GM21528 (cell line): ENCODE measurements at regions not wholly inside any gene's neighbourhood (a gene's known extent, or its start where the extent isn't known, plus 50 kb on each side); places are given as distances from the start of the nearest gene placed in this dataset.
"Not testable (repeated sequence)": the region's sequence is repeated elsewhere in the genome, so short reads cannot be mapped to it uniquely, and the experiment has no call there.

Experiments
- ATAC-seq: cut with Tn5 transposase; IDR thresholded peaks from one replicate; pipeline ENCODE4 v1.9.1; 2021; ENCODE audit warnings: mild to moderate bottlenecking, moderate library complexity; ENCODE audit not compliant: unreplicated experiment, low FRiP score

DNA sequence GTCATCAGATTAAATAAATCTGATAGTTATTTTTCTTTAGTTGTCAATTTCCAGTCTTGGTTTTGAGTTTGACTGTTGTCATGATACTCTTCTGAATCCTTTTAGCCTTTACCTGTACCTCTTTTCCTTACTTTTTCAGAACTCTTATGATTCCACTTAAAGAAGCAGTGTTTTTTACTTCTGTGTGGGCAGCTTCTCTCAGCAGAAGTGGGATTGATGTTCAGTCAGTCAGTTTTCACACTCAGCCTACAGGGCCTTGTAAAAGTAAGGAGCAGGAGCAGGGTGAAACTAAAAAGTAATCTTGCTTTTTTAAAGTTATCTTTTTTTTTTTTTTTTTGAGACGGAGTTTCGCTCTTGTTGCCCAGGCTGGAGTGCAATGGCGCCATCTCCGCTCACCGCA is 75.1 kb downstream of the HAUS1 start:
- ATAC-seq = no peak

DNA sequence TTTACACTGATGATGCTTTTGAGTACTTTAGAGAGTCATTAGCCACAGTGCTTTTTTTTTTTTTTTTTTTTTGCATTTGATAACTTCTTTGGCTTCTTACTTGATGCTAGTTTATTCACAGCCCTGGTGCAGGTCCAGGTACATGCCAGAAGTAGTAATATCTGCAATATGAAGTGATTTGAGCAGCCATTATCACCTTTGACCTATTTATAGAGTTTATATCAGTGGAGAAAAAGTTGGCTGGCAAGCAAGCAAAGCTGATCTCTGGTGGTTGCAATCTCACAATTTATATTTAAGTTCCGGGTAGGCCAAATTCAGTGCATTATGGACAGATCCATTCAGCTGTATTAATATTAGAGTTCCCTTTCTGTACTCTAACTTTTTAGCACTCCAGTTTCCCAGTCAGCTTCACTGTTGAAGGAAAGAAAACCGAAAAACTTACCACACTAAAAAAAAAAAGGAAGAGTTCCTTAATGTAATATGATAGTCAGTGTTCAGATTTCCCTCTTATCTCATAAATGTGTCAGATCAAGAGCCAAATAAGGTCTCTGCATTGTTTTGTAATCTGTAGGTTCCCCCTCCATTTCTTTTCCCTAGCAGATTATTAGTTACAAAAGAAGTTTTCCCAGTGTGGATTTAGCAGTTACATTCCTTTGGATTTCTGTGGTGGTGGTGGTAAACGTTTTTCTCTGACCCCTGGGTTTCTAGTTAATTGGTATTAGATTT is 78.6 kb downstream of the HAUS1 start:
- no peak for ATAC-seq

DNA sequence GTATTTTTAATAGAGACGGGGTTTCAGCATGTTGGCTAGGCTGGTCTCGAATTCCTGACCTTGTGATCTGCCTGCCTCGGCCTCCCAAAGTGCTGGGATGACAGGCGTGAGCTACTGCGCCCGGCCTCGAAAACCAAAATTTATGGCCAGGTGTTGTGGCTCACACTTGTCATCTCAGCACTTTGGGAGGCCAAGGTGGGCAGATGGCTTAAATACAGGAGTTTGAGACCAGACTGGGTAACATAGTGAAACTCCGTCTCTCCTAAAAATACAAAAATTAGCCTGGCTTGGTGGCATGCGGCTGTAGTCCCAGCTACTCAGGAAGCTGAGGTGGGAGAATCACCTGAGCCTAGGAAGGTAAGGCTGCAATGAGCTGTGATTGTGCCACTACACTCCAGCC is 80.1 kb downstream of the HAUS1 start:
- not testable (repeated sequence) for ATAC-seq

DNA sequence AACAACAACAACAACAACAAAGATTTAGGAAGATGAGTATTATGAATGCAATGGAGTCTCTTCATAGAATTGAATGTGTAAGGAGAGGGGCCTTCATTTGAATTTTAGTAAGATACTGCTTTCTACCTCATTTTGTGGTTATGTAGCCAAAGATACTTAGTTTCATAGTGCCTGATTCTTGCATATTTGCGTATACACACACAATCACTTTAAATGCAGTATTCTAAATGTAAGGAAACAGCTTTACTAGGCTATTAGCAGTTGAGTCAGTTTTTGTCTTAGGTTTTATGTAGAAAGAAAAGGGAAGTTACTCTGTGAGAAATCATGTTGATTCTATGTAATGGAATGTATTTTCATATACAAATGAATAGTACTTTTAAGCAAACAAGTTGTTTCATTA is 80.5 kb downstream of the HAUS1 start:
- ATAC-seq = no peak

DNA sequence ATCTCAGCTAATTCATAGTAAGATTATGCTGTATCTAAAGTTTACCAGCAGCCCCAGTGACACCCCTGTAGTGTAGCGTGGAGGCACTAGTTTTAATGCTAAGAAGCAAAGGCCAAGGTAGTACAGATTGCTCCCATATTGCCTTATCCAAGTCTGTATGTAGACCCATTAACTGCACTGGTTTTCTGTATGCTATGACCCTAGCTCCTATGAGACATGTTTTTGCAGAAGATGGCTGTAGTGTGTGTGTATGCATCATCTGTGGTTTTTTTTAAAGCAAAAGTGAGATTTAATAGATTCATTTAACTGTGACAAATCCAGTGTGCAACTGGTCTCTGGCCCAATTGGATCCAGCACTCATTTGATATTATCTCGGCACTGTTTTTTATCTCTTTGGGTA is 86.5 kb downstream of the HAUS1 start:
- ATAC-seq = no peak

DNA sequence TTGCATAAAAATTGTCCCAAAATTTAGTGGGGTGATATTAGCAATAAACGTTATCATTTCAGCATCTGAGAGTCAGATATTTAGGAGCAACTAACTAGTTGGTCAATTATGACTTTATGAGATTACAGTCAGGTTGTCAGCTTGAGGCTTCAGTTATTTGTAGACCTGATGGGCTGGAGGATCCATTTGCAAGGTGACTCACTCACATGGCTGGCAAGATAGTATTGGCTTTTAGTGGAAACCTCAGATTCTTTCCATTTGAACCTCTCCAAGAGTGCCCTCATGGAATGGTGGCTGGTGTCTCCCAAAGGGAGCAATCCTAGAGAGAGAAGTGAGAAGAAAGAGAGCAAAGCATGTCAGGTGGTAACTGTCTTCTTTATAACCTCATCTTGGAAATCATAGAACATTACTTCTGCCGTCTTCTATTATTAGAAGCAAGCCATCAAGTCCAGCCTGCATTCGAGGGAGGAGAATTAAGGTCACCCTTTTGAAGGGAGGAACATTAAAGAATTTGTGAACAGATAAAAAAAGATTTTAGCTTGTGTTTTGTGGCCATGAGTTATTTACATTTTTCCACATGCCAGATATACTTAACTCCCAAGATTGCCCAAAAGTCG is 92.5 kb downstream of the HAUS1 start:
- no peak for ATAC-seq

DNA sequence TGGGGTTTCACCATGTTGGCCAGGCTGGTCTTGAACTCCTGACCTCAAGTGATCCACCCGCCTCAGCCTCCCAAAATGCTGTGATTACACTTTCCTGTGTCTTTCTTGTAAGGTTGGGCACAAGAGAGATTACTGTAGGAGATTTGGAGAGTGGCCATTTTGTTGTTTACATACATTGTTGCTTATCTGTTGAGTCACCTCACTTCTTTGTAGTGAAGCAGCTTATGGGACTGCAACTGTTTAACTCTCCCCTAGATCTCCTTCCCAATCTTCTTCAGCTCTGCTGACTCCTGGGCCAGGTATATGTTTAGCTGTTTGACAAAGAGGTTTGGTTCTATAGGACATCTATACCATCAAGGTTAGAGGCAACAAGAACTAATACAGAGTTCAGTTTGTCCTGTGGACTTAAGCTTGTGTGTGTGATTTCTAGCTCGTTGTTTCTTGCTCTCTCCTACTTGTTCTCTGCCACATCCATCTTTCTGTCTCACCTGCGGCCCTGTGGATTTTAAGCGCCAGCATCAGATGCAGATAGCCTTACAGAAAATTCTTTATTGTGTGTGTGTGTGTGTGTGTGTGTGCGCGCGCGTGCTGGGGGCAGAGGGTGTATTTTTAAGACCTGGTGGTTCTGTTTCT is 95.4 kb downstream of the HAUS1 start:
- ATAC-seq = no peak

DNA sequence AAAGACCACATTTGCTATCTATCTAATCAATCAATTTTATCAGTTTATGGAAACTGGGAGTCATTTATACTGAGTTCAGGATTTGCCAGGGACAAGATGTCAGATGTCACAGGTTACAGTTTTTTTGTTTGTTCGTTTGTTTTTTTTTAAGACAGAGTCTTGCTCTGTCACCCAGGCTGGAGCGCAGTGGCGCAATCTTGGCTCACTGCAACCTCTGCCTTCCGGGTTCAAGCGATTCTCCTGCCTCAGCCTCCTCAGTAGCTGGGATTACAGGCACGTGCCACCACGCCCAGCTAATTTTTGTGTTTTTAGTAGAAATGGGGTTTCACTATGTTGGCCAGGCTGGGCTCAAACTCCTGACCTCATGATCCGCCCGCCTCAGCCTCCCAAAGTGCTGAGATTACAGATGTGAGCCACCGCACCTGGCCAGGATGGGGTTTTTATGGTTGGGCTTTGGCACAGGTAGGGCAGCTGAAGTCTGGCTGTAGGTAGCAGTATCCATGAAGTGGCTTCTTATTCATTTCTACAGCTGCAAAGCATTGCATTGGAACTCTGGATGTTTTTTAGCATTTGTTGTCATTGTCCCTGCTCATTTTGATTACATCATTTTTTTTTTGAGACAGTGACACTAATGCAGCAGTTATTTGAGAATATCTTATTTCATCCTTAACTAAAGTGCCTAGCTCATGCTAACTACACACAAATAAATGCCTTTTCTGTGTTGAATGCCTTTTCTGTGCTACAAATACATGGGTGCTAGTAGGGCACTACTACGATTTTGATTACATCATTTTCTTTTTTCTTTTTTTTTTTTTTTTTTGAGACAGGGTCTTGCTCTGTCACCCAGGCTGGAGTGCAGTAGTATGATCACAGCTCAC is 96.2 kb downstream of the HAUS1 start:
- ATAC-seq = not testable (repeated sequence)

DNA sequence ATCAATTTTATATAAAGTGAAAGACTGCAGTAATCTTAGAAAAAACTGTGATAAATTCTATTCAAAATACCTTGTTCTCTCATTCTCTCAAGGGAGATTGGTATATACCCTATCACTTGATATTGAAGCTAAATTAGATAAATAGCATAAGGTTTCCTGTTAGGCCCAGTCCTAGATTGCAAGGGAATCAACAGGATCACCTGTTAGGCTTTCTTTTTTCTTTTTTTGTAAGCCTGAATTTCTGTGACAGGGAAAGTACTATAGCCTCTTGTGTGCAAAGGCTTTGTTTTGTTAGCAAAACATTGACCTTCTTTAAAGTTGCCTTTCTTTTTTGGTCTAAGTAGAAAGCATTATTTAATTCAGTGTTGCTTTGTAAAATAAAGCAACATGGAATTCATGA is 100.0 kb downstream of the HAUS1 start:
- no peak for ATAC-seq

DNA sequence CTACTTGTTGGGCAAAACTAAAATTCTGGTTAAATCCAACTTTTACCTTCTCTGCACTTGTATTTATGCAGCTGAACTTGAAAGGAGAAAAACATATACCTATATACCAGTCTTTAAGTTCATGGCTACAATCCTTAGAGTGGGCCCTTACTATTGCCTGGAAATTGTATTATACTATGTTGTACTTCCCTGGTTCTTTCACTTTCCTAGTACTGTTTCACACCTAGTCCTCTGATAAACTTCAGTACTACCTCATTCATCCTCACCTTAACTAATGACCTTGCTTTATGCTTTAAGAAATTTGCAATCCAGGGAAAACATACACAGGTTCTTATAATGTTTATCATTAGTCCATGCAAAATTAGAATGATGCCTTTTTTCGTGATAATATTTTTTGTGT is 103.8 kb downstream of the HAUS1 start:
- no peak for ATAC-seq

DNA sequence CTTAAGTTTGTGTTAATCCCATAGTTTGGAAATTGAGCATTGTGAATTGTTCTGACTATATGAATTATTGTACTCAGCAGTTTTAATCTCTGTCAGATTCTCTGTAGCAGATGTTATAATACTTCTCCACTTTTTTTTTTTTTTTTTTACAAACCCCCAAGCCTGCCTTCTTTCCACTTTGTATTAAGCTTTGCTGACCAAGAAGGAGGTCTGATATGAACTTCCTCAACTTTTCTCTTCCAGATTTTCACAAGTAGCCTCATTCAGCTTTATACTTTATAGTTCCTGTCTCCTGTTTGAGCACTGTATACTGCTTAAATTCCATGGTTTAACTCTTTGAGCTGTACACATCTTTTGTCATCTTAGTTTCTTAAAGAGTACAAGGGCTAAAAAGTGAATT is 105.0 kb downstream of the HAUS1 start:
- no peak for ATAC-seq

DNA sequence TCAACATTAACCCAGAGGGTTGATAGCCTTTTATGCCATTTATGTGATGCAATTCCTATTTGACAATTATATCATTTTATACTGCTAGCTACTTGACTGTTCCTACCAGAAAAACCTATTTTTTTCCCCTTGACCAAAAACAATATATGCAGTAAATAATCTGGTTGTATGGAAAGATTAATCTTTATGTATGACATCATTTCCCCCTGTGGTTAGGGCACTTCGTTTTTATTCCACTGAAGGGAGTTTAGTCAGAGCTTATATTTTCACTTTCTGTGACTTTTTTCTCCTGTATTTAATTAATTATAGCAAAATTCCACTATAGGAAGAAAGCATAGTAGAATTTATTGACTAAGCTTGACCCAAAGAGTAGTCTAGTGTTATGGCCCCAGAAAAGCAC is 107.6 kb downstream of the HAUS1 start:
- ATAC-seq = no peak

DNA sequence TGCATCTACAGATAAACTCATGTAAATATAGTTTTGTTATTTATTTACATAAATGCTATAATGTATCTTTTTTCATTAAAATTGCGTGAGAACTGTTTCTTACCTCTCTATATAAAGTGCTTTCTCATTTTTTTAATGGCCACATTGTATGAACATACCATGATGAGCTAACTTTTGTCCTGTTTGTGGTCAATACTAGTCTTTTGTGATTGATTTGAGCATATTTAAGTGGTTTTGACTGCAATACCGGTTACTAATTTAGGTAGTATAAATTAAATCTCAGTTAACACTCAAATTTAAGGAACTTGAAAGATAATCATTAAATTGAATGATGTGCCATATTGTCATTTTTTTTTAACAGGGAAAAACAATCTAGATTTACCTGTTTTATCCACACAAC is 108.2 kb downstream of the HAUS1 start:
- ATAC-seq = no peak

DNA sequence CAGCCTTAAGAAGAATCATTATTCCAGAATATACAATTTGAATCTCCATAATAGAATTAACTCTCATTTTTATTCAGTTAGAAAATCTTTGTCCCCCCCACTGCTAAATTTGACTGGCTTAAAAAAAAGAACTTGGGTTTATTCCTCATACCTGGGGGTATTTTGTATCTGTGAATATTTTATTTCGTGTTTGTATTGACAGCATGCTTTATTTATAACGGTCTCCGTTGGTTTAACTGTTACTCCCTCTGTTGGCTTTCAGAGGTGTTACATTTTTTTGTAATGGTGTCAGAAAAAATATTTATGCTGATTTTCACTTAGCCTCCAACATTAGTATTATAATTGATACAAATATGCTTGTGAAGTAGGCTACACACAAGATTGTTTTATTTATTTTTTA is 109.1 kb downstream of the HAUS1 start:
- ATAC-seq = no peak

DNA sequence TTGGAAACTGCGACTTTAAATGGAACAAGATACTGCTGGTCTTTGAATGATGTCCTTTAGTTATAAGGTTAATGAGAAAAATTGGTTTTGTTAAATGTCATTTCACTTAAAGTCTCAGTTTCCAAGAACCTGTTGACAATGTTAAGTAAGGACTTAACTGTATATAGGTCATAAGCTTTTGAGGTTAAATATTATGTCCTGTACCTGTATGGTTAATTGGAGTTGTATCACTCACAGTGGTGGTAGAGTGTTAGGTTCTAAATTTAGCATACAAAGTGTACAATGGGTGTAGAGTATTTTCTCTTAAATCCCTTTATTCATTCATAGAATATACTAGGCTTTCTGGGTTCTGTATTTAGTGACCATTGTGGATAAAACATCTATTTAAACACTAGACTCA is 110.2 kb downstream of the HAUS1 start:
- no peak for ATAC-seq

DNA sequence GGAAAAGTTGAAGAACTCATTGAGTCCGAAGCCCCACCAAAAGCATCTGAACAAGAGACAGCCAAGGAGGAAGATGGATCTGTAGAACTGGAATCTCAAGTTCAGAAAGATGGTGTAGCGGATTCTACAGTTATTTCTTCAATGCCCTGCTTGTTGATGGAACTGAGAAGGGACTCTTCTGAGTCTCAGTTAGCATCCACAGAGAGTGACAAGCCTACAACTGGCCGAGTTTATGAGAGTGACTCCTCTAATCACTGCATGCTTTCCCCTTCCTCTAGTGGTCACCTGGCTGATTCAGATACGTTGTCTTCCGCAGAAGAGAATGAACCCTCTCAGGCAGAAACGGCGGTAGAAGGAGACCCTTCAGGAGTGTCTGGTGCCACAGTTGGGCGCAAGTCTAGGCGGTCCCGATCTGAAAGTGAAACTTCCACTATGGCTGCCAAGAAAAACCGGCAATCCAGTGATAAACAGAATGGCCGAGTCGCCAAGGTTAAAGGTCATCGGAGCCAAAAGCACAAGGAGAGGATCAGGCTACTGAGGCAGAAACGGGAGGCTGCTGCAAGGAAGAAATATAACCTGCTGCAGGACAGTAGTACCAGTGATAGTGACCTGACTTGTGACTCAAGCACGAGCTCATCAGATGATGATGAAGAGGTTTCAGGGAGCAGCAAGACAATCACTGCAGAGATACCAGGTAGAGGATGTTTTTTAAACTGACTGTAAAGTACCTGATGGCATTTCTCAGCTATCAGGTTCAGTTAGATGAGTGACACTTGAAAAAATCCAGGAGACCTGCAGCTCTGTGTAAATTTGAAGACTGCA is 111.9 kb downstream of the HAUS1 start:
- no peak for ATAC-seq

DNA sequence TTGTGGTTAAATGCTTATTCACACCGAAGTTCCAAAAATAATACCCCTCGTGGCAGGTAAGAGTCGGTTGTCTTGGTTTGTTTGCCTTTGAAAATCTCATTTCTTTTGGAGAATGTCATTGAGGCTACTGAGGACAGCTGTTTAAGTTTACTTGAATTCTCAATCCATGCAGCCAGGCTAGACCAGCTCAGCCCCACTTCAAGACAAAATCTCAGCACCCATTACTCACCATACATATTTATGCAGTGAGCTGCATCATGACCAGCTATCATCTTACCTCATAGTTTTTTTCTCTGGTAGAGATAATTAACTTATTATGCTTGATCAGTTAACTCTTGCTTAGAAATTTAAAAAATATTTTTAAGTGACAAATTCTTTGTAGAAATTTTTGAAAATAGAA is 115.9 kb downstream of the HAUS1 start:
- no peak for ATAC-seq

DNA sequence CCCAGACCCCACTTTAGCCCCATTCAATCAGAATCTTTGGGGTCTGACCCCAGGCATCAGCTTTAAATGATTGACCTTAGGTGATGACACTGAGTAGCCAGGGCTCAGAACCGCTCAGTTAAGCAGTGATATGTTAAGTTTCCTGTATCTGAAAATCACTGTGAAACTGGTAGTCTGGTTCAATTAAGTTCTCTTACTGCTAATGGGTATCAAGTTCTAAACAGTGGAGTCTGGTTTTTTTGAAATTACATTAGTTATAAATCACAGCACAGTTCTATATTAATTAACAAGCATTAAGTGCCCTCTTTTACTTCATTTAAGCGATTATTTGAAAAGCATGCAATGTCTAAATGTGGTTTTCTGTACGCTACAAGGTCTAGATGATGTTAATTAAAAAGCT is 117.9 kb downstream of the HAUS1 start:
- ATAC-seq = no peak

DNA sequence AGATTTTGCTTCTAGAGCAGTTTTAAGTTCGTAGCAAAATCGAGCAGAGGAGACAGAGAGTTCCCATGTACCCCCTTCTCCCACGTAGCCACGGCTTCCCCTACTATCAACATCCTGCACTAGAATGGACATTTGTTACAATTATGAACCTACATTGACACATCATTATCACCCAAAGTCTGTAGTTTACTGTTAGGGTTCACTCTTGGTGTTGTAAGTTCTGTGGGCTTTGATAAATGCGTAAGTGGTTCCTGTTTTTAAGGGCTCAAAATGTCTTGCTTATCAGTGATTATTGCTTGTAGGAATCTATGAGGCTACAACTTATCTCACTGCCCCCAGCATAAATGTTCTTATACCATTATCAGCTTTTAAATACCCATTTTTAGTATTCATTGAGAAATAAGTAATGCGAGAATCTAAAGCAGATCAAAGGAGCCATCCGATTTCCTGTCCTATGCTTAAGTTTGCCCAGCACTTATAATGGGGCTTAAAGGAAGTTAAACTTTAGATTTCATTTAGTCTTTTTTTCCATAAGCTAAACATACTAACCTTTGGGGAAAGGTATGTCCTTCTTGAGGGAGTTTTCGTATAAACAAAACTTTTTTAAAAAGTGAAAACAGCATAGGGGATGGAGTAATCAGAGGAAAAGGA is 118.7 kb downstream of the HAUS1 start:
- no peak for ATAC-seq
